PC-9 (cell line): ENCODE measurements at regions not wholly inside any gene's neighbourhood (a gene's known extent, or its start where the extent isn't known, plus 50 kb on each side); places are given as distances from the start of the nearest gene placed in this dataset.

Experiments
- EZH2 ChIP-seq: fragments of 200-600 bp; sonication (generic); IDR thresholded peaks from 2 replicates; pipeline ENCODE4 v1.8.0; 2017; ENCODE audit warnings: antibody characterized with exemption, low read depth
- TF ChIP-seq, protein P1 (sequence below): fragments of 200-600 bp; sonication (generic); conservative IDR thresholded peaks from 2 replicates; pipeline ENCODE4 v1.6.1; 2017; ENCODE audit warnings: mixed run types, antibody characterized with exemption, mild to moderate bottlenecking, moderate library complexity

DNA sequence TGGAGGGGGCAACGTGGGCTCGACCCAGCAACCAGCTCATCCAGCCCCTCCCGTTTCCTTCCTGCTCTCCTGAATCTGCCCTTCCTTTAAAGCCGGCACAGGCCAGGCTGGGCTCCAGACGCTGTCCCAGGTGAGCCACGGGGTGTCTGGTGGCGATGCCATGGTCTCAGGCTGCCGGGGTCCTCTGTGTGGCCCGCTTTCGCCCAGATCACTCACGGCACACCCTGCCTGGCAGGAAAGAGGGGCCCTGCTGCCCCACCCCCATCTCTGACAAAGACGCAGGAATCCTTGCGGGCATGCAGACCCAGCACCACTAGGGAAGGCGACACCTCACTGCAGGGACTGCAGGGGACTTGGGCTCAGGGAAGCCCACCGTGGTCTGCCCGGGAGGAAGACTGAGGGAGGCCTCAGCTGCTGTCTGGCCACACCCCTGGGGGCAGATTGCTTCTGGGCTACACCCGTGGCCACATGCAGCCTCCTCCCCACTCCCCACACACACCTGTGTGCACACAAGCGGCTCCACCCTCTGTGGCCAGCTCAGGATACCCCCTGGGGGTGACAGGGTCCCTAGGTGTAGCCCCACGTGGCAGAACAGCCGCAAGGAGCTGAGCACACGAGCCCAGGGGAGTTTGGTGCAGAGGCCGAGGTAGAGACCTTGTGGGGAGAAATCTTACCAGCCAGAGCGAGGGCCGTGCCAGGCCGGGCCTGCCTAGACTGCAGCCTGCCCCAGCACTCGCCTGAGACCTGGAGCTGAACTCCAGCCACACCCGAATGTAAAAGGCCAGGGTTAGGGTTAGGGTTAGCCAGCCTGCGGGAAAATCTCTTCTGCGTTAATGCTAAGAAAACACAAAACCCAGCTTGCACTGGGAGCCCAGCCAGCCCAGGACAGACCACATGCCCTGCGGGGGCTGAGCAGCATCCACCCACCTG, 104.6 kb downstream of the DLL1 start:
- TF ChIP-seq, protein P1, sequence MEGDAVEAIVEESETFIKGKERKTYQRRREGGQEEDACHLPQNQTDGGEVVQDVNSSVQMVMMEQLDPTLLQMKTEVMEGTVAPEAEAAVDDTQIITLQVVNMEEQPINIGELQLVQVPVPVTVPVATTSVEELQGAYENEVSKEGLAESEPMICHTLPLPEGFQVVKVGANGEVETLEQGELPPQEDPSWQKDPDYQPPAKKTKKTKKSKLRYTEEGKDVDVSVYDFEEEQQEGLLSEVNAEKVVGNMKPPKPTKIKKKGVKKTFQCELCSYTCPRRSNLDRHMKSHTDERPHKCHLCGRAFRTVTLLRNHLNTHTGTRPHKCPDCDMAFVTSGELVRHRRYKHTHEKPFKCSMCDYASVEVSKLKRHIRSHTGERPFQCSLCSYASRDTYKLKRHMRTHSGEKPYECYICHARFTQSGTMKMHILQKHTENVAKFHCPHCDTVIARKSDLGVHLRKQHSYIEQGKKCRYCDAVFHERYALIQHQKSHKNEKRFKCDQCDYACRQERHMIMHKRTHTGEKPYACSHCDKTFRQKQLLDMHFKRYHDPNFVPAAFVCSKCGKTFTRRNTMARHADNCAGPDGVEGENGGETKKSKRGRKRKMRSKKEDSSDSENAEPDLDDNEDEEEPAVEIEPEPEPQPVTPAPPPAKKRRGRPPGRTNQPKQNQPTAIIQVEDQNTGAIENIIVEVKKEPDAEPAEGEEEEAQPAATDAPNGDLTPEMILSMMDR: no peak
- TF ChIP-seq EZH2: no peak
